ENCODE measurements at regions not wholly inside any gene's neighbourhood (a gene's known extent, or its start where the extent isn't known, plus 50 kb on each side); places are given as distances from the start of the nearest gene placed in this dataset.

- Histone ChIP-seq H3K36me3 (no peaks in the 10 kb centered on the region), H3K27me3 (no peaks in the 10 kb centered on the region), H3K4me1 (no peaks in the 10 kb centered on the region), H3K27ac (no peak overlapping the region), H3K4me3 (no peak overlapping the region), H3K9me3 (peaks cover 0 to under 1% (median 0%) of the 10 kb centered on the region in 12 donors)
- WGBS, 4 donors, result 84 to 88% (median 86%) methylated on average over 17 of the region's 17 CpGs
- DNase-seq, result no peak
- TF ChIP-seq CTCF (IDR thresholded peaks at IDR 0.05) (no peak), POLR2A (IDR thresholded peaks at IDR 0.05) (no peak)
- intact Hi-C loops (cut with DNase I), result no loop called here
- no peak for ATAC-seq
These were observed 443.9 kb downstream of the TMEM114 start for GRCh38 chr16:8146256-8147012.

- no peak for DNase-seq
- intact Hi-C loops (cut with DNase I), result no loop called here
- TF ChIP-seq CTCF (IDR thresholded peaks at IDR 0.05), result no peak
- Histone ChIP-seq H3K36me3 (no peaks in the 10 kb centered on the region), H3K4me3 (no peak overlapping the region), H3K4me1 (no peaks in the 10 kb centered on the region), H3K9me3 (no peaks in the 10 kb centered on the region), H3K27me3 (no peaks in the 10 kb centered on the region), H3K27ac (no peak overlapping the region)
- WGBS, 4 donors, result 89 to 98% (median 96%) methylated on average over 1 of the region's 1 CpG
- ATAC-seq, result no peak
These were observed 451.6 kb downstream of the TMEM114 start for GRCh38 chr16:8138666-8139065.

GRCh38 chr16:8137606-8138005, 452.7 kb downstream of the TMEM114 start:
- no peak for DNase-seq
- no peak for TF ChIP-seq POLR2A (IDR thresholded peaks at IDR 0.05)
- TF ChIP-seq CTCF (IDR thresholded peaks at IDR 0.05), result no peak

GRCh38 chr16:8130197-8130596, 460.1 kb downstream of the TMEM114 start:
- intact Hi-C loops (cut with DNase I), result no loop called here
- DNase-seq (no peak), ATAC-seq (no peak)
- H3K4me1 ChIP-seq, result no peaks in the 10 kb centered on the region
- peaks cover 0 to 7% (median 0%) of the 10 kb centered on the region in 12 donors for H3K9me3 ChIP-seq
- no peak overlapping the region for H3K4me3 ChIP-seq
- H3K27ac ChIP-seq, result no peak overlapping the region
- no peaks in the 10 kb centered on the region for H3K36me3 ChIP-seq
- 63 to 82% (median 77%) methylated on average over 4 of the region's 4 CpGs for WGBS, 4 donors
- TF ChIP-seq POLR2A (IDR thresholded peaks at IDR 0.05) (no peak), CTCF (IDR thresholded peaks at IDR 0.05) (no peak)
- H3K27me3 ChIP-seq, result no peaks in the 10 kb centered on the region

More at GRCh38 chr16:8137606-8138005, 452.7 kb downstream of the TMEM114 start:
- Histone ChIP-seq H3K9me3 (no peaks in the 10 kb centered on the region), H3K36me3 (no peaks in the 10 kb centered on the region), H3K27ac (no peak overlapping the region), H3K27me3 (no peaks in the 10 kb centered on the region), H3K4me1 (no peaks in the 10 kb centered on the region), H3K4me3 (no peak overlapping the region)
- 67 to 72% (median 69%) methylated on average over 8 of the region's 8 CpGs for WGBS, 4 donors
- ATAC-seq, result no peak
- intact Hi-C loops (cut with DNase I), result no loop called here
